ENCODE measurements at regions not wholly inside any gene's neighbourhood (a gene's known extent, or its start where the extent isn't known, plus 50 kb on each side); places are given as distances from the start of the nearest gene placed in this dataset.

- Histone ChIP-seq H3K4me3 (ENCODE audit: severe bottlenecking) (no peak overlapping the region), H3K27ac (ENCODE audit: poor library complexity, severe bottlenecking) (no peak overlapping the region), H3K27me3 (ENCODE audit: insufficient read depth, poor library complexity, severe bottlenecking) (no peaks in the 10 kb centered on the region), H3K9me3 (ENCODE audit: severe bottlenecking) (no peaks in the 10 kb centered on the region), H3K4me1 (ENCODE audit: insufficient read depth, poor library complexity, severe bottlenecking) (no peaks in the 10 kb centered on the region), H3K36me3 (ENCODE audit: low read depth) (no peaks in the 10 kb centered on the region)
- TF ChIP-seq CTCF (IDR thresholded peaks at IDR 0.05; ENCODE audit: poor library complexity, severe bottlenecking): no peak
- DNase-seq (ENCODE audit: low spot score) (no peak), ATAC-seq (ENCODE audit: low read depth) (no peak)
Observed at GRCh38 chr3:18892756-18893155, 255.6 kb upstream of the KCNH8 start.

GRCh38 chr3:18892047-18892446 is 256.3 kb upstream of the KCNH8 start:
- H3K27me3 ChIP-seq (ENCODE audit: insufficient read depth, poor library complexity, severe bottlenecking): no peaks in the 10 kb centered on the region
- H3K4me1 ChIP-seq (ENCODE audit: insufficient read depth, poor library complexity, severe bottlenecking): no peaks in the 10 kb centered on the region
- H3K27ac ChIP-seq (ENCODE audit: poor library complexity, severe bottlenecking): no peak overlapping the region
- H3K9me3 ChIP-seq (ENCODE audit: severe bottlenecking): no peaks in the 10 kb centered on the region
- TF ChIP-seq CTCF (IDR thresholded peaks at IDR 0.05; ENCODE audit: poor library complexity, severe bottlenecking): no peak
- DNase-seq (ENCODE audit: low spot score): no peak
- ATAC-seq (ENCODE audit: low read depth): no peak
- H3K4me3 ChIP-seq (ENCODE audit: severe bottlenecking): no peak overlapping the region
- H3K36me3 ChIP-seq (ENCODE audit: low read depth): no peaks in the 10 kb centered on the region

GRCh38 chr3:18891641-18892040 is 256.7 kb upstream of the KCNH8 start:
- no peaks in the 10 kb centered on the region for H3K36me3 ChIP-seq (ENCODE audit: low read depth)

GRCh38 chr3:18890449-18890848 is 257.9 kb upstream of the KCNH8 start:
- DNase-seq (ENCODE audit: low spot score) (no peak), ATAC-seq (ENCODE audit: low read depth) (no peak)
- Histone ChIP-seq H3K27me3 (ENCODE audit: insufficient read depth, poor library complexity, severe bottlenecking) (no peaks in the 10 kb centered on the region), H3K27ac (ENCODE audit: poor library complexity, severe bottlenecking) (no peak overlapping the region), H3K9me3 (ENCODE audit: severe bottlenecking) (no peaks in the 10 kb centered on the region), H3K36me3 (ENCODE audit: low read depth) (no peaks in the 10 kb centered on the region), H3K4me3 (ENCODE audit: severe bottlenecking) (no peak overlapping the region), H3K4me1 (ENCODE audit: insufficient read depth, poor library complexity, severe bottlenecking) (no peaks in the 10 kb centered on the region)
- TF ChIP-seq CTCF (IDR thresholded peaks at IDR 0.05; ENCODE audit: poor library complexity, severe bottlenecking): no peak

More at GRCh38 chr3:18891641-18892040, 256.7 kb upstream of the KCNH8 start:
- TF ChIP-seq CTCF (IDR thresholded peaks at IDR 0.05; ENCODE audit: poor library complexity, severe bottlenecking): no peak
- no peak overlapping the region for H3K27ac ChIP-seq (ENCODE audit: poor library complexity, severe bottlenecking)
- H3K9me3 ChIP-seq (ENCODE audit: severe bottlenecking): no peaks in the 10 kb centered on the region
- DNase-seq (ENCODE audit: low spot score) (no peak), ATAC-seq (ENCODE audit: low read depth) (no peak)
- H3K27me3 ChIP-seq (ENCODE audit: insufficient read depth, poor library complexity, severe bottlenecking): no peaks in the 10 kb centered on the region
- H3K4me3 ChIP-seq (ENCODE audit: severe bottlenecking): no peak overlapping the region
- H3K4me1 ChIP-seq (ENCODE audit: insufficient read depth, poor library complexity, severe bottlenecking): no peaks in the 10 kb centered on the region

- ATAC-seq (ENCODE audit: low read depth): no peak
- TF ChIP-seq CTCF (IDR thresholded peaks at IDR 0.05; ENCODE audit: poor library complexity, severe bottlenecking): no peak
Observed at GRCh38 chr3:18888819-18889218, 259.5 kb upstream of the KCNH8 start.

More at GRCh38 chr3:18888819-18889218, 259.5 kb upstream of the KCNH8 start:
- Histone ChIP-seq H3K4me1 (ENCODE audit: insufficient read depth, poor library complexity, severe bottlenecking) (no peaks in the 10 kb centered on the region), H3K36me3 (ENCODE audit: low read depth) (no peaks in the 10 kb centered on the region), H3K4me3 (ENCODE audit: severe bottlenecking) (no peak overlapping the region), H3K27ac (ENCODE audit: poor library complexity, severe bottlenecking) (no peak overlapping the region), H3K9me3 (ENCODE audit: severe bottlenecking) (no peaks in the 10 kb centered on the region), H3K27me3 (ENCODE audit: insufficient read depth, poor library complexity, severe bottlenecking) (no peaks in the 10 kb centered on the region)
- no peak for DNase-seq (ENCODE audit: low spot score)

Measured in RWPE2 (cell line).